PC-9 (cell line): ENCODE measurements at regions not wholly inside any gene's neighbourhood (a gene's known extent, or its start where the extent isn't known, plus 50 kb on each side); places are given as distances from the start of the nearest gene placed in this dataset.

ENCODE experiments used
- BruUV-seq: library from RNA; stranded (reverse); fragments of 400-500 nt; replicated peaks from 2 replicates; lab custom pipeline; 2021; lab: Mats Ljungman, UMichigan
- CTCF ChIA-PET: fragments of 300-600 bp; sonication (Branson Sonifier 250); formaldehyde crosslinking; loops from one replicate; lab custom pipeline; 2022; ENCODE audit warnings: antibody characterized with exemption; lab: Charles Lee
- POLR2A ChIA-PET: fragments of 300-600 bp; sonication (Branson Sonifier 250); formaldehyde crosslinking; loops from one replicate; lab custom pipeline; 2022; ENCODE audit warnings: antibody characterized with exemption; ENCODE audit not compliant: unreplicated experiment; lab: Charles Lee
- DNase-seq, 2 experiments: peaks; one replicate each; pipeline versions ENCODE4 v3.0.0 to v3.0.0-alpha.2; 2015 to 2022; ENCODE audit warnings: mixed read lengths in 1 of 2
- H2AFZ ChIP-seq: fragments of 200-600 bp; sonication (generic); 2 replicates; pipeline ENCODE4 v1.8.1; 2017; ENCODE audit warnings: antibody characterized with exemption
- H3F3A ChIP-seq: fragments of 200-600 bp; sonication (generic); 2 replicates; pipeline ENCODE4 v1.8.1; 2017; ENCODE audit warnings: antibody characterized with exemption, mild to moderate bottlenecking, low read depth; ENCODE audit not compliant: insufficient read depth
- H3K27ac ChIP-seq: fragments of 200-600 bp; sonication (generic); 2 replicates; pipeline ENCODE4 v1.6.1; 2016; ENCODE audit warnings: mixed run types
- H3K27me3 ChIP-seq: fragments of 200-600 bp; sonication (generic); 2 replicates; pipeline ENCODE4 v1.6.1; 2016; ENCODE audit warnings: low read depth, mixed run types; ENCODE audit not compliant: insufficient read depth
- H3K36me3 ChIP-seq: fragments of 200-600 bp; sonication (generic); 2 replicates; pipeline ENCODE4 v1.6.1; 2016; ENCODE audit warnings: low read depth, mixed run types
- H3K4me1 ChIP-seq: fragments of 200-600 bp; sonication (generic); replicated peaks from 2 replicates; pipeline ENCODE4 v1.6.1; 2016; ENCODE audit warnings: mixed run types; ENCODE audit not compliant: insufficient read depth
- H3K4me2 ChIP-seq: fragments of 200-600 bp; sonication (generic); 2 replicates; pipeline ENCODE4 v1.6.1; 2017; ENCODE audit warnings: mixed run types
- H3K4me3 ChIP-seq: fragments of 200-600 bp; sonication (generic); 2 replicates; pipeline ENCODE4 v1.6.1; 2016; ENCODE audit warnings: mixed run types
- H3K79me2 ChIP-seq: fragments of 200-600 bp; sonication (generic); 2 replicates; pipeline ENCODE4 v1.6.1; 2017; ENCODE audit warnings: low read depth, mixed run types
- H3K9me2 ChIP-seq: fragments of 200-600 bp; sonication (generic); 2 replicates; pipeline ENCODE4 v1.8.1; 2017; ENCODE audit warnings: mild to moderate bottlenecking; ENCODE audit not compliant: insufficient read depth
- H3K9me3 ChIP-seq: fragments of 200-600 bp; sonication (generic); 2 replicates; pipeline ENCODE4 v1.8.1; 2016; ENCODE audit warnings: low read depth; ENCODE audit not compliant: insufficient read depth
- H4K20me1 ChIP-seq: fragments of 200-600 bp; sonication (generic); 2 replicates; pipeline ENCODE4 v1.8.1; 2017; ENCODE audit not compliant: insufficient read depth
- CTCF ChIP-seq: fragments of 200-600 bp; sonication (generic); conservative IDR thresholded peaks from 2 replicates; pipeline ENCODE4 v1.6.1; 2017; ENCODE audit warnings: mixed run types, antibody characterized with exemption, mild to moderate bottlenecking, moderate library complexity
- EZH2 ChIP-seq: fragments of 200-600 bp; sonication (generic); IDR thresholded peaks from 2 replicates; pipeline ENCODE4 v1.8.0; 2017; ENCODE audit warnings: antibody characterized with exemption, low read depth
- intact Hi-C: fragments of 100-400 bp; cut with micrococcal nuclease; formaldehyde crosslinking; loops from one replicate; pipeline ENCODE4 v1.10.0; 2022; ENCODE audit not compliant: unreplicated experiment

GRCh38 chr5:124544366-124545055 lies 201.9 kb downstream of the ZNF608 start:
- H3K36me3 ChIP-seq: no peaks in the 10 kb centered on the region
- no peaks in the 10 kb centered on the region for H3K9me2 ChIP-seq
- ChIA-PET CTCF (no interaction called here), POLR2A (interaction anchor here (0.7 kb wide), 1 partner anchor 204 kb away, joined by 5 read pairs; no protein-coding TSS in a partner anchor)
- H3K4me3 ChIP-seq: no peak overlapping the region
- BruUV-seq: no TSS peak
- no peak for DNase-seq
- no peak for TF ChIP-seq EZH2
- no peak for TF ChIP-seq CTCF
- no peaks in the 10 kb centered on the region for H3K79me2 ChIP-seq
- no peaks in the 10 kb centered on the region for H3K4me1 ChIP-seq
- no peak overlapping the region for H2AFZ ChIP-seq
- no peaks in the 10 kb centered on the region for H3F3A ChIP-seq
- H3K27ac ChIP-seq: no peak overlapping the region
- no peak overlapping the region for H3K4me2 ChIP-seq
- H3K27me3 ChIP-seq: no peaks in the 10 kb centered on the region
- no peaks in the 10 kb centered on the region for H4K20me1 ChIP-seq
- H3K9me3 ChIP-seq: no peaks in the 10 kb centered on the region; the same call in 1 of the 2 replicates
- intact Hi-C loops: no loop called here

DNA sequence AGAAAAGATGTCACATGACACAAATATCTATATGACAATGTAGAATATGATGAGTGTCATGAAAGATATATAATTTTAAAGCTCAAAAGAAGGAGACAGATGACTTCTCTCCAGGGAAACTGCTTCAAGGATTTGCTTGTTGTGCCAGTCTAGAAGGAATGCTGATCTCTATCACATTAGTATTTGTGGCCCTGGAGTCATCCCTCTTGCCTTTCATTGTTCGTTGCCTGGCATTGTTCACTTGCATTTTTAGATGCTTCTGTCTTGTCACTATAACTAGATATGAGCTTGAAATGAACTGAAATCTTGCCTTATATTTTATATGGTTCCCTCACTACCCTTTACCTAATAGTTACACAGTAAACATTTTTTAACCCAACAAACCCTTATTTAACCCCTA lies 207.5 kb downstream of the ZNF608 start:
- Histone ChIP-seq H2AFZ (no peak overlapping the region), H3K4me1 (no peaks in the 10 kb centered on the region), H3K4me2 (no peak overlapping the region), H3K9me3 (no peaks in the 10 kb centered on the region; the same call in 1 of the 2 replicates), H3K9me2 (no peaks in the 10 kb centered on the region), H3K36me3 (no peaks in the 10 kb centered on the region), H3F3A (no peaks in the 10 kb centered on the region), H4K20me1 (no peaks in the 10 kb centered on the region), H3K27ac (no peak overlapping the region), H3K27me3 (no peaks in the 10 kb centered on the region), H3K79me2 (no peaks in the 10 kb centered on the region), H3K4me3 (no peak overlapping the region)
- DNase-seq: no peak
- intact Hi-C loops: no loop called here
- ChIA-PET POLR2A (no interaction called here), CTCF (no interaction called here)
- BruUV-seq: no TSS peak
- TF ChIP-seq CTCF (no peak), EZH2 (no peak)

GRCh38 chr5:124538191-124538590 lies 208.2 kb downstream of the ZNF608 start:
- H3K27ac ChIP-seq: no peak overlapping the region

More at GRCh38 chr5:124538191-124538590, 208.2 kb downstream of the ZNF608 start:
- CTCF ChIA-PET: no interaction called here
- Histone ChIP-seq H3K27me3 (no peaks in the 10 kb centered on the region), H3K9me3 (no peaks in the 10 kb centered on the region; the same call in 1 of the 2 replicates), H3K4me3 (no peak overlapping the region), H3K9me2 (no peaks in the 10 kb centered on the region), H3F3A (no peaks in the 10 kb centered on the region), H3K36me3 (no peaks in the 10 kb centered on the region), H4K20me1 (no peaks in the 10 kb centered on the region), H2AFZ (no peak overlapping the region), H3K4me1 (no peaks in the 10 kb centered on the region), H3K79me2 (no peaks in the 10 kb centered on the region), H3K4me2 (no peak overlapping the region)
- TF ChIP-seq CTCF (no peak), EZH2 (no peak)
- POLR2A ChIA-PET: no interaction called here
- intact Hi-C loops: no loop called here
- no peak for DNase-seq
- no TSS peak for BruUV-seq
